ENCODE measurements at regions not wholly inside any gene's neighbourhood (a gene's known extent, or its start where the extent isn't known, plus 50 kb on each side); places are given as distances from the start of the nearest gene placed in this dataset.

DNA sequence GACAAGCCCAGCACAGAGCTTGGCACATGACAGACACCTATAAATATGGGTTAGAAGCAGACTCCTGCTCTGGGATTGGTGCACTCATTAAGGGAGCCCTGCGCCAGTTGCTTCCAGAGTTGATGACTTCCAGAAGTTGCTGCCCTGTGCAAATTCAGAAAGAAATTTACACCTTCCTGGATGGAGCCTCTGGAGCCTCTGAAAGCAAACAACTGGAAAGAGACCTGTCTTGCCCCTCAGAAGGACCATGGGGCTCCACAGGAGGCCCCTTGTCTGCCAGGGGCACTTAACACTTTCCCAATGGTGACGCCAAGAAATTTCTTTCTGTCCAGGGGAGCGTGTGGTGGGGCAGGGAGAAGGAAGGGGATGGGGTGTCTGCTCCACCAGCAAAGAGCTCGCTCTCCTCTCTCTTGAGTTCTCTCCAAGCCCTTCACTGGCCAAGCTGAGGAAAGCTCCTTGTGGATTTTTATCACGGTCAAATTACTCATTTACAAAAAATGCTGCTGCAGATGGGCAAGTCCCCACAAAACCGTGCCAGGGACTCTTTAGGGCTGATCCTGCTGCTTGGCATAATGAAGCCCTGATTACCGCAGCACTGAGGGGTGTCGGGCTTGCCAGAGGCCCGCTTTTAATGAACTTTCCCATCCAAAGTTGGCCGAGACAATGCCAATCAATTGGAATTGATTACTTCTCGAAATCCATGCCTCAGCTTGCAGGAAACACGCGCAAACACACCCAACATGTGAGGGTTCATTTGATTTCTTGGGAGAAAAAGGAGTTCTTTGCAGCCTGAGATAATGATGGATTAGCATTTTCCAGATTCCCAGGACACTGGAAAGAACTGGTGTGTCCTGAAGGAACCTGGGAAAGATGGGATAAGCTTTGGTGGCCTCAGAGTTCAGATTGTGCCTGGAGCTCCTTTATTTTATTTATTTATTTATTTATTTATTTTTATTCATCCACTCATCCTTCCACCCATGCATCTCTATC lies 583.6 kb upstream of the CDH5 start:
- no peak for TF ChIP-seq EZH2 (IDR thresholded peaks at IDR 0.05)
- TF ChIP-seq FOXP2 (optimal IDR thresholded peaks at IDR 0.05; ENCODE audit: control extremely low read depth, extremely low read length, insufficient read depth) = no peak
- no peak for TF ChIP-seq POLR2AphosphoS5 (IDR thresholded peaks at IDR 0.05; ENCODE audit: borderline replicate concordance, low read depth, low read length)

GRCh38 chr16:65781855-65782254 lies 584.6 kb upstream of the CDH5 start:
- H3K36me3 ChIP-seq (ENCODE audit: insufficient read depth, low read length) = no peaks in the 10 kb centered on the region
- H3K9ac ChIP-seq (ENCODE audit: insufficient read length) = no peak overlapping the region
- no peak for TF ChIP-seq FOXP2 (optimal IDR thresholded peaks at IDR 0.05; ENCODE audit: control extremely low read depth, extremely low read length, insufficient read depth)
- no peak overlapping the region for H3K4me3 ChIP-seq
- no peak overlapping the region for H3K27ac ChIP-seq
- DNase-seq (ENCODE audit: low read depth, low spot score) = no peak
- H3K9me3 ChIP-seq (ENCODE audit: low read depth, low read length) = no peaks in the 10 kb centered on the region

More for the DNA sequence above, 583.6 kb upstream of the CDH5 start:
- no peaks in the 10 kb centered on the region for H3K36me3 ChIP-seq (ENCODE audit: insufficient read depth, low read length)
- no peak overlapping the region for H3K9ac ChIP-seq (ENCODE audit: insufficient read length)
- no peak overlapping the region for H3K4me3 ChIP-seq
- DNase-seq (ENCODE audit: low read depth, low spot score) = no peak
- H3K9me3 ChIP-seq (ENCODE audit: low read depth, low read length) = no peaks in the 10 kb centered on the region
- no peak overlapping the region for H3K27ac ChIP-seq

GRCh38 chr16:65781363-65781762 lies 585.1 kb upstream of the CDH5 start:
- TF ChIP-seq FOXP2 (optimal IDR thresholded peaks at IDR 0.05; ENCODE audit: control extremely low read depth, extremely low read length, insufficient read depth) (no peak), POLR2AphosphoS5 (IDR thresholded peaks at IDR 0.05; ENCODE audit: borderline replicate concordance, low read depth, low read length) (no peak), EZH2 (IDR thresholded peaks at IDR 0.05) (no peak)
- no peak overlapping the region for H3K4me3 ChIP-seq

DNA sequence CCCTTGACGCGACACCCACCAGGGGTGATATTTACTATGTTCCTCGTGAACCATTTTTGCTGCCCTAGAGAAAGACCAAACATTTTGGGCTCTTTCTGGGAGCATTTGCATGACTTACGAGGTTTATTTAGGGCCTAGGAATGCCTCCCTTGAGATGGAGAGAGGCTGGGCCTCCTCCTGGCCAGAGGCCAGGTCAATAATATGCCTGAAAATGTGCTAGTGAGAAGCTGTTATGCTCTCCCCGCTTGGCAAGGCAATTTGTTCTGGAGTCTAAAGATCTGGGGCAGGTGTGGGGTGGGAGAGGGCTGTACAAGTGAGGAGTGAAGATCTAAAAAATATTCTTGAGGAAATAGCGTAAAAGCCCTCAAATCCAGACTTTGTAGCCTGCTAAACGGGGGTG lies 587.3 kb upstream of the CDH5 start:
- DNase-seq (ENCODE audit: low read depth, low spot score) = no peak
- Histone ChIP-seq H3K27ac (no peak overlapping the region), H3K9me3 (ENCODE audit: low read depth, low read length) (no peaks in the 10 kb centered on the region)

More at GRCh38 chr16:65781363-65781762, 585.1 kb upstream of the CDH5 start:
- Histone ChIP-seq H3K36me3 (ENCODE audit: insufficient read depth, low read length) (no peaks in the 10 kb centered on the region), H3K9me3 (ENCODE audit: low read depth, low read length) (no peaks in the 10 kb centered on the region), H3K9ac (ENCODE audit: insufficient read length) (no peak overlapping the region), H3K27ac (no peak overlapping the region)
- no peak for DNase-seq (ENCODE audit: low read depth, low spot score)

DNA sequence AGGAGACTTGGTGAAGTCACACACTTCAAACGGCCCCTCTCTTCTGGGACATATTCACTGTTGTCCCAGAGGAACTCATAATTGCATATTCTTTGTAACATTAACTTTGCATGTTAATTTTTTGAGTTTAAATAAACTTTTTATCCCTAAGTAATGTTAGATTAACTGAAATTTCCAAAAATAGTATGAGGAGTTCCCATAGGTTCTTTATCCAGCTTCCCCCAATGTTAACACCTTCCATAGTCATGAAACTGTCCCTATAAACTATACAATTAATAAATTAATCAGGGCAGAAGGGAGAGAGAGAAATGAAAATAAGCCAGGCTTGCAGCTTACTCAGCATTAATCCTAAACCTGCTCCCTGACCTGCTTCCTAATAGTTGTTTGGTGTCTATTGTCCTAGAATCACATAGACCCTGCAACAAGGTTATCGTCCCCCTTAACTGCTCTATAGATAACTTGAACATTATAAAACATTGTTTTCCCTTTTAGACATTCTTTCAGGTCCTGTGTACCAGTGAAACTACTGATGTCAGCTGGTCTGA lies 589.8 kb upstream of the CDH5 start:
- no peak overlapping the region for H3K4me3 ChIP-seq
- no peak overlapping the region for H3K9ac ChIP-seq (ENCODE audit: insufficient read length)
- no peak overlapping the region for H3K27ac ChIP-seq
- DNase-seq (ENCODE audit: low read depth, low spot score) = no peak
- no peaks in the 10 kb centered on the region for H3K36me3 ChIP-seq (ENCODE audit: insufficient read depth, low read length)
- TF ChIP-seq EZH2 (IDR thresholded peaks at IDR 0.05) (no peak), POLR2AphosphoS5 (IDR thresholded peaks at IDR 0.05; ENCODE audit: borderline replicate concordance, low read depth, low read length) (no peak), FOXP2 (optimal IDR thresholded peaks at IDR 0.05; ENCODE audit: control extremely low read depth, extremely low read length, insufficient read depth) (no peak)
- H3K9me3 ChIP-seq (ENCODE audit: low read depth, low read length) = no peaks in the 10 kb centered on the region

More for the DNA sequence above, 587.3 kb upstream of the CDH5 start:
- Histone ChIP-seq H3K36me3 (ENCODE audit: insufficient read depth, low read length) (no peaks in the 10 kb centered on the region), H3K9ac (ENCODE audit: insufficient read length) (no peak overlapping the region), H3K4me3 (no peak overlapping the region)
- TF ChIP-seq EZH2 (IDR thresholded peaks at IDR 0.05) (no peak), FOXP2 (optimal IDR thresholded peaks at IDR 0.05; ENCODE audit: control extremely low read depth, extremely low read length, insufficient read depth) (no peak), POLR2AphosphoS5 (IDR thresholded peaks at IDR 0.05; ENCODE audit: borderline replicate concordance, low read depth, low read length) (no peak)

DNA sequence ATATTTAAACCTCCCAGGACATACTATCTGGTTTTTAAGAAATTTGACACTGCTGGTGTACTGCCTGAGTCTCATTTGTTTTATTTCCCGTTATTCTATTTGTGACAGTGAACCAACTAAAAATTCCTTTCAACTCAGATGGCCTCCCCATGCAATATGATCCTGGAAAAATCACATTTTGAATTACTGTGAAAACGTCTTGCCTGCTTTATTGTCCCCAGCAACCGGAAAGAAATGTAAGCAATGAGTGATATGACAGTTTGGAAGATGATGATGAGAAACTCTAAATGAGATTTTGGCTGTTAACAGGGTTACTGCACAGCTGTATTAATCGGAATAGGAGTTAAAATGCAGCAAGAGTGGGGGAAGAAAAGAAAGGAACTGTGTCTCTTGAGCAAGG lies 590.7 kb upstream of the CDH5 start:
- TF ChIP-seq FOXP2 (optimal IDR thresholded peaks at IDR 0.05; ENCODE audit: control extremely low read depth, extremely low read length, insufficient read depth) = no peak
- no peak for TF ChIP-seq EZH2 (IDR thresholded peaks at IDR 0.05)
- TF ChIP-seq POLR2AphosphoS5 (IDR thresholded peaks at IDR 0.05; ENCODE audit: borderline replicate concordance, low read depth, low read length) = no peak
- no peak overlapping the region for H3K9ac ChIP-seq (ENCODE audit: insufficient read length)
- H3K4me3 ChIP-seq = no peak overlapping the region
- H3K27ac ChIP-seq = no peak overlapping the region
- H3K36me3 ChIP-seq (ENCODE audit: insufficient read depth, low read length) = no peaks in the 10 kb centered on the region
- H3K9me3 ChIP-seq (ENCODE audit: low read depth, low read length) = no peaks in the 10 kb centered on the region
- DNase-seq (ENCODE audit: low read depth, low spot score) = no peak

- Histone ChIP-seq H3K9ac (ENCODE audit: insufficient read length) (no peak overlapping the region), H3K27ac (no peak overlapping the region), H3K4me3 (no peak overlapping the region), H3K9me3 (ENCODE audit: low read depth, low read length) (no peaks in the 10 kb centered on the region), H3K36me3 (ENCODE audit: insufficient read depth, low read length) (no peaks in the 10 kb centered on the region)
- TF ChIP-seq POLR2AphosphoS5 (IDR thresholded peaks at IDR 0.05; ENCODE audit: borderline replicate concordance, low read depth, low read length) = no peak
- TF ChIP-seq FOXP2 (optimal IDR thresholded peaks at IDR 0.05; ENCODE audit: control extremely low read depth, extremely low read length, insufficient read depth) = no peak
- DNase-seq (ENCODE audit: low read depth, low spot score) = no peak
These were observed 592.1 kb upstream of the CDH5 start for GRCh38 chr16:65774350-65774749.

DNA sequence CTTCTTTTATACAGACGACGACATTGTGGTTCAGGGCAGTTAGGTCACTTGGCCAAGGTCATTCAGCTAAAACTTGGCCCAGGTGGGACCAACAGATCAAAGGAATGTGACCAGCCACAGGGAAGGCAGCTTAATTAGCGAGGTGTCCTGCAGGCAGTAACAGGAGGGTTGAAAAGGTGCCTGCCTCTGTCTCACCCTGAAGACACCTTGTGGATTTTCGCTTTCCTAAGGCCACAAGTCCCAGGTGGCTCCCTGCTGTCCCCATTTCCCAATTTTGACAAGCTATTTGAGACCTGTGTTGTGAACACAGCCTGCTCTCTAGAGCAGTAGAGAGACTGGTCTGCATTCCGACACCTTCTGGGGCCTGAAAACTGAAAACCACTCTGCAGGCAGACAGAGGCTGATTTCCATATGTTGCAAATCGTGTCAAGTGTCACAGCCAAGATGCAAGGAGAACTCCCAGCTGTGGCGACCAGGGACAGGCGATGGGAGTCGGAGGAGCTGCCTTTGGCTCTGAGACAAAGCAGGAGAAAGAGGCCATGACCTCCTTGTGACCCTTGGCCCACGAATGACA lies 593.1 kb upstream of the CDH5 start:
- Histone ChIP-seq H3K4me3 (no peak overlapping the region), H3K27ac (no peak overlapping the region), H3K9ac (ENCODE audit: insufficient read length) (no peak overlapping the region), H3K9me3 (ENCODE audit: low read depth, low read length) (no peaks in the 10 kb centered on the region), H3K36me3 (ENCODE audit: insufficient read depth, low read length) (no peaks in the 10 kb centered on the region)
- DNase-seq (ENCODE audit: low read depth, low spot score) = no peak
- no peak for TF ChIP-seq EZH2 (IDR thresholded peaks at IDR 0.05)
- no peak for TF ChIP-seq POLR2AphosphoS5 (IDR thresholded peaks at IDR 0.05; ENCODE audit: borderline replicate concordance, low read depth, low read length)
- TF ChIP-seq FOXP2 (optimal IDR thresholded peaks at IDR 0.05; ENCODE audit: control extremely low read depth, extremely low read length, insufficient read depth) = no peak
